ENCODE measurements at regions not wholly inside any gene's neighbourhood (a gene's known extent, or its start where the extent isn't known, plus 50 kb on each side); places are given as distances from the start of the nearest gene placed in this dataset.

DNA sequence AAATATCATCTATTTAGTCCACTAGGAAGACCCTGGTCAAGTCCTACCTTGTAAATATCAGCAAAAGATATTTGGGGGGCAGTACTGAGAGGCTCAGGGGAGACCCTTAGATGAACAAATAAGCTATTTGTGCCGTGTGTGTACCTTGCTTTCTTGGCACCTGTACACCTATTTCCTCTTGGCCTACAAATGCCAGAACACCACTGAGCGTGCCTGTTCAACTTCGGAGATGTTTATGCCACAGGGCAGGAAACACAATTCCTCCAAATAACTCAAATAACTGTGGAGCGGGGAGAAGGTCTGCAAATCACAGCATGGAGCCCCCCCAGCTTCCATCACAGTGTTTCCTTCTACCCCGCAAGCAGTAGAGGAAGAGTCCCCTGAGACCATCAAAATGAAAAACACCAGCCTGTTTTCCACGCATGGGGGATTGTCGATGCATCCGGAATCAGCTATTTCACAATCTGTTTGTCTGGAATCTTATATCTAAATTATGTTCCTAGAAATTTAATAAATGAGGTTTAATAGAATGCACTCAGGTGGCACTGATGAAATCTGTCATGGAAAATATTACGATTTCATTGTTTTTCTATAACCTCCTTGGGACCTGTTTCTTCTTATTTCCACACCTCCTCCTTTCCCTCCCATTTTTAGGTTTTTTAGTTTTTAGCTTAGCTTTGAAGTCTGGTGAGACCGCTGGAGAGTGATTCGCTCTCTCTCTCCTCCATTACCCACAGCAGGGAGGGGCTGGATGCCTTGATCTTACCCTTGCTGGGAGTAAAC lies 254.0 kb upstream of the SRRM4 start:
- H3K36me3 Mint-ChIP-seq (ENCODE audit: low read depth), result no peaks in the 10 kb centered on the region
- peaks cover 2% of the 10 kb centered on the region for H3K27me3 Mint-ChIP-seq
- no peak for ATAC-seq
- DNase-seq, result no peak
- no peak overlapping the region for H3K27ac Mint-ChIP-seq
- H3K4me3 Mint-ChIP-seq, result no peak overlapping the region
- H3K4me1 Mint-ChIP-seq, result no peaks in the 10 kb centered on the region
- H3K9me3 Mint-ChIP-seq, result peaks cover 12% of the 10 kb centered on the region

DNA sequence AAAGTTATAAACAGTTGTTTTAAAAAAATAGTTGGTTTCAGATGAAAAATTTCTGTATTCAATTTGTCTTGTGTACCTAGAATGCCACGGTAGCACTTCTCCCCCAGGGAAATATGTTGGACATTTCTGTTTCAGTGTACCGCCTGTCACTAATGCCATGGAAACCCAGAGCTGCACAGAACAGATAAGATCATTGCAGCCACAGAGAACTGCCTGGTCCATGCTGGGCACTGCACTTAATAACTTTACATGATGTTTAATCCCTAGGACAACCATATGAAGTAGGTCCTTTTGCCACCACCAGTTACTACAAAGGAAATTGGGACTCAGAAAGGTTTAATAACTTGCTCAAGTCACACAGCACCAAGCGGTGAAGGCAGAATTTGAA lies 253.4 kb upstream of the SRRM4 start:
- DNase-seq (no peak), ATAC-seq (no peak)
- Mint-ChIP-seq H3K4me3 (no peak overlapping the region), H3K36me3 (ENCODE audit: low read depth) (no peaks in the 10 kb centered on the region), H3K27ac (no peak overlapping the region), H3K9me3 (peaks cover 9% of the 10 kb centered on the region), H3K27me3 (peaks cover 2% of the 10 kb centered on the region), H3K4me1 (no peaks in the 10 kb centered on the region)

DNA sequence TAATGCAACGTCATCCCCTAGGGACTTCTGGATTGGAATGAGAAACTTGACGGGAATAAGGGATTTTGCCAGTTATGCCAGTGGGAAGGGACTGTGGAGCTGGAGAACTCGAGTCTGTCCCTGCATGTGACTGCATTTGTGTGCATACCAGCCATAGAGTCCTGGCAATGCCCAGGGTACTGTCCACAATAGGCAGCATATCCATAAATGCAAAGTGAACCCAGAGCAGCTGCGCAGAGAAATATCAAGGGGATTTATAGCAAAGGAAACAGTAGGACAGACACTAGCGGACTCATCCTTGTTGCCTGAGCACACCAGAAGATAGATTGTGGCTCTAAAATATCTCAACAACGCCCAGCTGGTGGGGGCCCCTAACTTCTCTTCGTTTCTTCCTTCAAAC lies 247.1 kb upstream of the SRRM4 start:
- DNase-seq, result no peak
- Mint-ChIP-seq H3K9me3 (no peaks in the 10 kb centered on the region), H3K4me3 (no peak overlapping the region)

DNA sequence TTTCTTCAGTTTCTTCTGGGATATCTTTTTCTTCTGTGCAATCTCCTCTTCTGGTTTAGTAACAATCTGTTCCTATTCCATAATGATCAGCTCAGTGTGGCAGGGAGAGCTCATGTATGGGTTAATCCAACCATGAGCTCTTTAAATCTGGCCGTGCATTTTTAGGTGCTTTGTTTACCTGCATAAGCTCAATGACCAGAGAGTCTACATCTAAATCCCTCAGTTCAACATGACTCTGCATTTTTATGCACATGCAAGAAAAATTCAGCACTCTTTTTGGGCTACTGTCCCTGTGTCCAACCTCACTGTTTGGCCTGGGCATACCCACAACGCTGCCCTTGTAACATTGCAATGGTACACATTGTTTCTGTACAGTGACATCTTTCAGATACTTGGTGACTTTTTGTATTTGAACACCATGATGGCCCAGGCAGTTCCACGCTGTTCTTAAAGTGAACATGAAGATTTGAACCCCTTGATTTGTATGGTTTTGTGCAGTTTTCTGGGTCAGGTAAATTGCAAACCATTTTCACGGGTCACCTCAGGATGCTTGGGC lies 243.3 kb upstream of the SRRM4 start:
- Mint-ChIP-seq H3K36me3 (ENCODE audit: low read depth) (no peaks in the 10 kb centered on the region), H3K9me3 (no peaks in the 10 kb centered on the region), H3K4me1 (no peaks in the 10 kb centered on the region), H3K27me3 (no peaks in the 10 kb centered on the region), H3K4me3 (no peak overlapping the region), H3K27ac (no peak overlapping the region)
- DNase-seq (no peak), ATAC-seq (no peak)

More for the DNA sequence above, 247.1 kb upstream of the SRRM4 start:
- ATAC-seq, result no peak
- Mint-ChIP-seq H3K27ac (no peak overlapping the region), H3K36me3 (ENCODE audit: low read depth) (no peaks in the 10 kb centered on the region), H3K27me3 (no peaks in the 10 kb centered on the region), H3K4me1 (no peaks in the 10 kb centered on the region)

DNA sequence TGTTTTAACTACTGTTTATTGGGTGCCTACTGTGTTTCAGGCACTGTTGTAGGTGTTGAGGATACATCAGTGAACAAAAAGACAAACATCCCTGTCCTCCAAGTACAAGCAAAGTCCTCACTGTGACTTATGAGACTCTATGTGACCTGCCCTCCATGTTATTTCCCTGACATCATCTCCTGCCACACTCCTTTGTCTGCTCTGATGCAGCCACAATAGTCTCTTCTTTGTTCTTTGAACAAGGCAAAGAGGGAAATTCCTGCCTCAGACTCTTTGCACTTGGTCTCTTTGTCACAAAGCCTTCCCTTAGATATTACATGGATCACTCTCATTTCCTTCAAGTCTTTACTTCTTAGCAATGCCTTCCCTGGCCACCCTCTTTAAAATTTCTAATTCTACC lies 240.1 kb upstream of the SRRM4 start:
- Mint-ChIP-seq H3K36me3 (ENCODE audit: low read depth) (no peaks in the 10 kb centered on the region), H3K4me1 (no peaks in the 10 kb centered on the region), H3K27ac (no peak overlapping the region), H3K27me3 (no peaks in the 10 kb centered on the region), H3K9me3 (peaks cover 3% of the 10 kb centered on the region), H3K4me3 (no peak overlapping the region)
- ATAC-seq (no peak), DNase-seq (no peak)

DNA sequence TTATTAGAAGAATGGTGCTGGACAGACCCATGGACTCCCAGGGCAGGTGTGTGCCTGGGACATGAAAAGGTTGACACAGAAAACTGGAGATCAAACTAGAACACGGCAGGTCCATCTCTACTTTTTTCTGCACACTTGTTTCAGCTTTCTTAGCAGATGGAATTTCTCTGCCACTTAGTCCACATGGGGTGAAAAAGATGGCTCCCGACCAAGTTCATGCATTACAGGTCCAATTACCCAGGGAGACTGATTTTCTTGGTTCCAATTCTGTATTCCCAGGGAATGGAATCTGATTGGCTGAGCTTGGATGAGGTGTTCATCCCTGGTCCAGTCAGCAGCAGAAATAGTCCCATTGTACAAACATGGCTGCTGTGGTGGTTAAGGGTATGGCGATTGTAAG lies 238.9 kb upstream of the SRRM4 start:
- peaks cover 3% of the 10 kb centered on the region for H3K9me3 Mint-ChIP-seq
- H3K4me1 Mint-ChIP-seq, result no peaks in the 10 kb centered on the region
- DNase-seq (no peak), ATAC-seq (no peak)
- no peak overlapping the region for H3K27ac Mint-ChIP-seq
- no peaks in the 10 kb centered on the region for H3K36me3 Mint-ChIP-seq (ENCODE audit: low read depth)
- H3K27me3 Mint-ChIP-seq, result no peaks in the 10 kb centered on the region
- H3K4me3 Mint-ChIP-seq, result no peak overlapping the region

DNA sequence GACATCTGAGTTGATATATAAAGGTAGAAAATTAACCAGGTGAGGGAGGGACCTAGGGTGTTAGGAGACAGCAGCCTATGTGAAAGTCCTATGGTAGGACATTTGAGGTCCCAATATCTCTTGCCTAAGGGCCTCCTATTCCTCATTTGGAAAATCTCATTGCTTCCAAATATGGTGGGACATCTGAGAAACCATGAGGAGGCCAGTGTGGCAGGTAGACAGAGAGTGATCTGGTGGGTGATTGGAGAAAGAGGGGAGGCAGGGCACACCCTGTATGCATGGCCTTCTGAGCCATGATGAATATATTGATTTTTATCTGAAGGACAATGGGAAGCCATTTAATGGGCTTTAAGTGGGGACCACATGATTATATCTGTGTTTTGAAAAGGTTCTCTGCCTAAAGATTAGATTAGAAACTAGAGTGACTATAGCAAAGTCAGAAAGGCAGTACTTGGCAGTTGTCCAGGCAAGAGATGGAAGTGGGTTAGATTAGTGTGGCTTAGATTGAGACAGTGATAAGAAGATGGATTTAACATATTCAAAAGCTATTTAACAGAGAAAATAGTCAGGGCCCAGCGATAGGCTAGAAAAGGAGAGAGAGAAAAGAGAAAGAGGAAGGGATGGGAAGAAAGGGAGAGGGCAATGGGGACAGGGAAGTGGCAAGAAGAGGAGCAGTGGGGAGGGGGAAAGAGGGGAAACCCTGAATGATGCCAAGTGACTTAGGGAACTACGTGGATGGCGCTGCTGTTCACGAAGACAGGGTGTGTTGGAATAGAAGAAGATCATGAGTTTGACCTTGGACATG lies 237.2 kb upstream of the SRRM4 start:
- H3K4me3 Mint-ChIP-seq, result no peak overlapping the region
- peaks cover 3% of the 10 kb centered on the region for H3K9me3 Mint-ChIP-seq
- no peaks in the 10 kb centered on the region for H3K36me3 Mint-ChIP-seq (ENCODE audit: low read depth)
- ATAC-seq (no peak), DNase-seq (no peak)
- no peaks in the 10 kb centered on the region for H3K4me1 Mint-ChIP-seq
- no peak overlapping the region for H3K27ac Mint-ChIP-seq
- no peaks in the 10 kb centered on the region for H3K27me3 Mint-ChIP-seq

DNA sequence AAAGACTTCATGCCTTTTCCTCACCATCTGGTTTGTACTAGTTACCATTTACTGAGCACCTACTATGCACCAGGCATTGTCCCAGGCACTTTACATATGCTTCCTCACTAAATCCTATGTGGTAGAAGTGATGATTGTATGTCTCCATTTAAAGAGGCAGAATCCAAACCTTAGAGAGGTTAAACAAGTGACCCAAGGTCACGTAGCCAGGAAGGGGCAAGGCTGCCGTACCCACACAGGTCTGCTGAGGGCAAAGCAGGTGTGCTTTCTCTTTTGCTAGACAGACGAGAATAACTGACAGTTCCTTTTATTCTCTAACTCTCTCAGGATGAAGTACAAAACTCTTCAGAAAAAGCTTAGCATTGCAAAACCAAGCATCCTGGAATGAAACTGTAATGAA lies 235.2 kb upstream of the SRRM4 start:
- Mint-ChIP-seq H3K9me3 (peaks cover 4% of the 10 kb centered on the region), H3K4me1 (no peaks in the 10 kb centered on the region), H3K27ac (no peak overlapping the region), H3K36me3 (ENCODE audit: low read depth) (no peaks in the 10 kb centered on the region), H3K4me3 (no peak overlapping the region), H3K27me3 (peaks cover 2% of the 10 kb centered on the region)
- DNase-seq, result no peak
- no peak for ATAC-seq

DNA sequence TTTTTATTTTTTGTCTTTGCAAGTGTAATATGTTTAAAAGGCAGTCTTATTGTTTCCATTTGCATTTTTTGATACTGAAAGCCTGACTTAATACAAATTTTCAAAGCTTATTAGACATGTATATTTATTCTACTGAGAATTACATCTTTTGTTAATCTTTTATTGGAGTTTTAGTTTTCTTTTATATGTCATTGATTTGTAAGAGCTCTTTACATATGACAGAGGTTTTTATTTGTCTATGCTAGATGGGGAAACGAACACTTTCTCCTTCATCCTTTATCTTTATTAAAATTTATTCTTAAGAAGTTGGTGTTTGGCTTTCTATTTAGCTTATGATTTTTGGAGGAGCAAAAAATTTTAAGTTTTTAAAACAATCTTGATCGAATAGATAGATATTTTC lies 234.4 kb upstream of the SRRM4 start:
- Mint-ChIP-seq H3K4me3 (no peak overlapping the region), H3K9me3 (peaks cover 12% of the 10 kb centered on the region), H3K27me3 (peaks cover 2% of the 10 kb centered on the region), H3K4me1 (no peaks in the 10 kb centered on the region), H3K27ac (no peak overlapping the region), H3K36me3 (ENCODE audit: low read depth) (no peaks in the 10 kb centered on the region)
- DNase-seq (no peak), ATAC-seq (no peak)

DNA sequence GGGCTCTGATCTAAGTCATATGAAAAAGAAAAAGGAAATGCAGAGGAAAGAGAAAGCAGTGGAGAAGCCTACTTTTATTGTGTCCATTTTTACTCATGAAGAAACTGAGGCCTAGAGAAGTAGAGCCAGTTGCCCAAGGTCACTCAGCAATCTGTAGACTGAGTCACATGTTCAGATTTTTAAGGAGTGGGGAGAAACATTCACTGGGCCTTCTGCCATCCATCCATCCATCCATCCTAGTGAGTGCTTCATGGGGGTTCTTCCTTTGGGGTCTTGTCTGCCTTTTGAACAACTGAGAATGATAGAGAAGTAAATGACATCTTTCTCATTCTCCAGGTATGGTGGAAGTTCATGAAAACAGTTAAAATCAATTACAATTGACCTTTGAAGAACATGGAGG lies 233.6 kb upstream of the SRRM4 start:
- H3K4me3 Mint-ChIP-seq, result no peak overlapping the region
- peaks cover 2% of the 10 kb centered on the region for H3K27me3 Mint-ChIP-seq
- ATAC-seq (no peak), DNase-seq (no peak)
- no peak overlapping the region for H3K27ac Mint-ChIP-seq
- no peaks in the 10 kb centered on the region for H3K36me3 Mint-ChIP-seq (ENCODE audit: low read depth)
- peaks cover 15% of the 10 kb centered on the region for H3K9me3 Mint-ChIP-seq
- no peaks in the 10 kb centered on the region for H3K4me1 Mint-ChIP-seq

DNA sequence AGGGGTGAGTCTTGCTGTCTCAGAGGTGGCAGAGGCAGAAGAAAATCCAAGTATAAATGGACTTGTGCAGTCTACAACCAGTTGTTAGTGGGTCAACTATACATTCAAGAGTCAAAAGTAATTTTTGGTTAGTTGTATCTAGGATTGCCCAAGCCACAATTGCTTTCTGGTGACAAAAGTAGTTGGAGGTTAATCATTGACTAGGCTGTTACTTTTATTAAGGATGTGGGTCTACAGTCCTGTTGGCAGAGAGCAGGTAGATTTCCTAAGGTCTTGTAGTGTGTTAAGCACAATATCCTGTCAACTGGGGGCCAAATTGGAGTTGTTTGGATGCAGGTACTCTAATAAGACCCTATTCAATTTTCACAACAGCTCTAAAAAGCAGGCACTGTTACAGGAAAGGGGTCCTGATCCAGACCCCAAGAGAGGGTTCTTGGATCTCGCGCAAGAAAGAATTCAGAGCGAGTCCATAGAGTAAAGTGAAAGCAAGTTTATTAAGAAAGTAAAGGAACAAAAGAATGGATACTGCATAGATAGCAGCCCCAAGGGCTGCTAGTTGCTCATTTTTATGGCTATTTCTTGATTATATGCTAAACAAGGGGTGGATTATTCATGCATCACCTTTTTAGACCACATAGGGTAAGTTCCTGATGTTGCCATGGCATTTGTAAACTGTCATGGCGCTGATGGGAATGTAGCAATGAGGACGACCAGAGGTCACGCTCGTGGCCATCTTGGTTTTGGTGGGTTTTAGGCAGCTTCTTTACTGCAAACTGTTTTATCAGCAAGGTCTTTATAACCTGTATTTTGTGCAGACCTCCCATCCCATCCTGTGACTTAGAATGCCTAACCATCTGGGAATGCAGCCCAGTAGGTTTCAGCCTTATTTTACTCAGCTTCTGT lies 232.6 kb upstream of the SRRM4 start:
- ATAC-seq (no peak), DNase-seq (no peak)
- H3K9me3 Mint-ChIP-seq, result peaks cover 12% of the 10 kb centered on the region
- H3K36me3 Mint-ChIP-seq (ENCODE audit: low read depth), result no peaks in the 10 kb centered on the region
- no peak overlapping the region for H3K4me3 Mint-ChIP-seq
- peaks cover 2% of the 10 kb centered on the region for H3K27me3 Mint-ChIP-seq
- H3K27ac Mint-ChIP-seq, result no peak overlapping the region
- no peaks in the 10 kb centered on the region for H3K4me1 Mint-ChIP-seq

DNA sequence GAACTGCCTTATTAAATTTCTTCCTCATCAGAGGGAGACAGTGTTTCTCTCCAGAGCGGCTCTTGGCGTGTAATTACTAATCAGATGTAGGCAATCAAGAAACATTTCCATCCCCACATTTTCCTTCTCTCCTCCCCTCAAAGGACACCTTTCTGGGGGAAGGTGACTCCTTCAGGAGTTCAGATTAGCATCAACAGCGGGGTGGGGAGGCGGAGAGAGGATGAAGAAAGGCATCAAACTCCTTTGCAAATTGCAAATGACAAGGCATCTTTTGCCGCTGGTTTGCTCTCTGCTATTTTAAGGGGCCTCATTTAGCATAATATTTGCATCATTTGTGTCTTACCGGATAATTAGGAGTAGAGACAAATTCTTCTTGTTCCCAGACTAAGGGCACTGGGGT lies 231.7 kb upstream of the SRRM4 start:
- no peak for ATAC-seq
- no peak for DNase-seq
- H3K36me3 Mint-ChIP-seq (ENCODE audit: low read depth), result no peaks in the 10 kb centered on the region
- H3K27ac Mint-ChIP-seq, result no peak overlapping the region
- peaks cover 2% of the 10 kb centered on the region for H3K27me3 Mint-ChIP-seq
- no peak overlapping the region for H3K4me3 Mint-ChIP-seq
- no peaks in the 10 kb centered on the region for H3K4me1 Mint-ChIP-seq
- peaks cover 12% of the 10 kb centered on the region for H3K9me3 Mint-ChIP-seq

DNA sequence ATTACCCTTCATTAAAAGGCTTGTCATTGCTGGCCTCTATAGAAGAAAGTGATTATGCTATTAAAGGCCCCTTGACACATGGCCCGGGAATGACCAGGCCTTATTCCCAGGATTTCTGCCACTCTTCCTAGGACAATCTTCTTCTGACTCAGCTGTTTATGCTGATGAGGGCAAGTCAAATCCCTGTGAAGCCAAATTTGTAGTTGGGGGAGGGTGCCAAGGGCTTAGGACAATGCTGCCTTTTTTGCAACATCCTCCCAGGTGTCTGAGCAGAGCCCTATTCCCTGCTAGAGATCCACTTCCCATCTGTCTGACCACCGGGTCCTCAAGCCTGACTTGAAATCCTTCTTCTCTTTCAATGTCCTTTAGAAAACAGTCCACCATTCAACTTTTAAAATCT lies 230.7 kb upstream of the SRRM4 start:
- no peaks in the 10 kb centered on the region for H3K36me3 Mint-ChIP-seq (ENCODE audit: low read depth)
- DNase-seq (no peak), ATAC-seq (no peak)
- H3K4me3 Mint-ChIP-seq, result no peak overlapping the region
- peaks cover 2% of the 10 kb centered on the region for H3K27me3 Mint-ChIP-seq
- H3K9me3 Mint-ChIP-seq, result peaks cover 14% of the 10 kb centered on the region
- H3K4me1 Mint-ChIP-seq, result no peaks in the 10 kb centered on the region
- H3K27ac Mint-ChIP-seq, result no peak overlapping the region

DNA sequence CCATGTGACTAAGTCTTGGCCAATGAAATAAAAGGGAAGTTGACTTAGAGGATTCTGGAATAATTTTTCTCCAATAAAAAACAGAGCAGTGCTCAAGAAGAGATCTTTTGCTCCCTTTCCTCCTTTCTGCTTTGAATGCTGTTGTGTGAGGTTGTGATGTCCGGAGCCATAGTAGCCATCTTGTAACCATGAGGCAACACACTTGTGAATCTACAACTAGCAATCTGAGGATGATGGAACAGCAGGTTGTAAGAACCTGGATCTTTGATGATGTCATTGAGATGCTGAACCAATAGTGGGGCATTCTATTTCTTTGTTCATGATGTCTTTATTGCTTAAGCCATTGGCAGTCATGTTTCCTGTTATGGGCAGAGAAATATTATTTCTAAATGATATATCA lies 230.0 kb upstream of the SRRM4 start:
- Mint-ChIP-seq H3K36me3 (ENCODE audit: low read depth) (no peaks in the 10 kb centered on the region), H3K4me1 (no peaks in the 10 kb centered on the region), H3K27me3 (peaks cover 2% of the 10 kb centered on the region), H3K4me3 (no peak overlapping the region), H3K9me3 (peaks cover 20% of the 10 kb centered on the region), H3K27ac (no peak overlapping the region)
- ATAC-seq (no peak), DNase-seq (no peak)

Data from activated naive CD8-positive, alpha-beta T cell treated with anti-CD3 and anti-CD28 coated beads, Interleukin-2, amount 50 U/mL, for 24 hours (primary cell).